GM13976 (cell line): ENCODE measurements at regions not wholly inside any gene's neighbourhood (a gene's known extent, or its start where the extent isn't known, plus 50 kb on each side); places are given as distances from the start of the nearest gene placed in this dataset.

ENCODE experiments used
- DNase-seq: peaks from one replicate; pipeline ENCODE4 v3.0.0; 2012; ENCODE audit warnings: low spot score
- in situ Hi-C: fragments of 300-500 bp; cut with MboI; formaldehyde crosslinking; loops from one replicate; pipeline ENCODE4 v1.12.0; 2022; ENCODE audit warnings: low sequenced_read_pairs, mixed read lengths, inconsistent platforms; ENCODE audit not compliant: unreplicated experiment
- TF ChIP-seq, protein P1 (sequence below): IDR thresholded peaks from 2 replicates; pipeline ENCODE4 v1.5.1; 2012; ENCODE audit warnings: borderline replicate concordance, mild to moderate bottlenecking; ENCODE audit not compliant: insufficient read depth; ENCODE audit errors: extremely low read depth, missing control alignments, control extremely low read depth

- DNase-seq: no peak
- in situ Hi-C loops: no loop called here
- TF ChIP-seq, protein P1, sequence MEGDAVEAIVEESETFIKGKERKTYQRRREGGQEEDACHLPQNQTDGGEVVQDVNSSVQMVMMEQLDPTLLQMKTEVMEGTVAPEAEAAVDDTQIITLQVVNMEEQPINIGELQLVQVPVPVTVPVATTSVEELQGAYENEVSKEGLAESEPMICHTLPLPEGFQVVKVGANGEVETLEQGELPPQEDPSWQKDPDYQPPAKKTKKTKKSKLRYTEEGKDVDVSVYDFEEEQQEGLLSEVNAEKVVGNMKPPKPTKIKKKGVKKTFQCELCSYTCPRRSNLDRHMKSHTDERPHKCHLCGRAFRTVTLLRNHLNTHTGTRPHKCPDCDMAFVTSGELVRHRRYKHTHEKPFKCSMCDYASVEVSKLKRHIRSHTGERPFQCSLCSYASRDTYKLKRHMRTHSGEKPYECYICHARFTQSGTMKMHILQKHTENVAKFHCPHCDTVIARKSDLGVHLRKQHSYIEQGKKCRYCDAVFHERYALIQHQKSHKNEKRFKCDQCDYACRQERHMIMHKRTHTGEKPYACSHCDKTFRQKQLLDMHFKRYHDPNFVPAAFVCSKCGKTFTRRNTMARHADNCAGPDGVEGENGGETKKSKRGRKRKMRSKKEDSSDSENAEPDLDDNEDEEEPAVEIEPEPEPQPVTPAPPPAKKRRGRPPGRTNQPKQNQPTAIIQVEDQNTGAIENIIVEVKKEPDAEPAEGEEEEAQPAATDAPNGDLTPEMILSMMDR: no peak
Observed at GRCh38 chr6:87907521-87907920, 140.1 kb upstream of the SPACA1 start.

- in situ Hi-C loops: no loop called here
- TF ChIP-seq, protein P1: no peak
- DNase-seq: peak; percentile 58
Observed at GRCh38 chr6:87905101-87905641, 142.5 kb upstream of the SPACA1 start.

GRCh38 chr6:87904011-87904410, 143.6 kb upstream of the SPACA1 start:
- DNase-seq: no peak
- in situ Hi-C loops: no loop called here
- TF ChIP-seq, protein P1: no peak

GRCh38 chr6:87903323-87903722, 144.3 kb upstream of the SPACA1 start:
- TF ChIP-seq, protein P1: no peak
- no peak for DNase-seq
- in situ Hi-C loops: no loop called here

GRCh38 chr6:87902383-87902782, 145.3 kb upstream of the SPACA1 start:
- TF ChIP-seq, protein P1: no peak
- no peak for DNase-seq
- in situ Hi-C loops: no loop called here

- TF ChIP-seq, protein P1: no peak
- in situ Hi-C loops: no loop called here
- no peak for DNase-seq
Observed at GRCh38 chr6:87901613-87902012, 146.0 kb upstream of the SPACA1 start.
